HG03439 (cell line): ENCODE measurements at regions not wholly inside any gene's neighbourhood (a gene's known extent, or its start where the extent isn't known, plus 50 kb on each side); places are given as distances from the start of the nearest gene placed in this dataset.

Experiments used
- ATAC-seq: cut with Tn5 transposase; IDR thresholded peaks from one replicate; pipeline ENCODE4 v1.9.1; 2021; ENCODE audit warnings: mild to moderate bottlenecking, moderate library complexity; ENCODE audit not compliant: unreplicated experiment

- ATAC-seq, result no peak
Measured at GRCh38 chr11:115075356-115075755, 397.0 kb downstream of the NXPE2 start.

- no peak for ATAC-seq
Measured at GRCh38 chr11:115077740-115078139, 399.4 kb downstream of the NXPE2 start.

GRCh38 chr11:115078461-115079438, 400.4 kb downstream of the NXPE2 start:
- ATAC-seq, result no peak

- no peak for ATAC-seq
Measured at GRCh38 chr11:115080923-115081680, 402.8 kb downstream of the NXPE2 start.

GRCh38 chr11:115081972-115082371, 403.6 kb downstream of the NXPE2 start:
- ATAC-seq, result no peak

GRCh38 chr11:115083144-115083806, 404.9 kb downstream of the NXPE2 start:
- ATAC-seq, result no peak

- no peak for ATAC-seq
Measured at GRCh38 chr11:115084231-115084630, 405.9 kb downstream of the NXPE2 start.

- no peak for ATAC-seq
Measured at GRCh38 chr11:115085461-115086210, 407.3 kb downstream of the NXPE2 start.

- no peak for ATAC-seq
Measured at GRCh38 chr11:115087791-115088190, 409.5 kb downstream of the NXPE2 start.

- no peak for ATAC-seq
Measured at GRCh38 chr11:115092516-115092915, 411.7 kb downstream of the CADM1 start.

GRCh38 chr11:115097796-115098408, 406.3 kb downstream of the CADM1 start:
- ATAC-seq, result no peak

- ATAC-seq, result no peak
Measured at GRCh38 chr11:115100706-115101105, 403.5 kb downstream of the CADM1 start.

GRCh38 chr11:115103921-115104320, 400.3 kb downstream of the CADM1 start:
- no peak for ATAC-seq

- no peak for ATAC-seq
Measured at GRCh38 chr11:115104851-115105453, 399.3 kb downstream of the CADM1 start.

- no peak for ATAC-seq
Measured at GRCh38 chr11:115111066-115111465, 393.1 kb downstream of the CADM1 start.

- no peak for ATAC-seq
Measured at GRCh38 chr11:115112754-115113153, 391.5 kb downstream of the CADM1 start.

- no peak for ATAC-seq
Measured at GRCh38 chr11:115117956-115118493, 386.2 kb downstream of the CADM1 start.

GRCh38 chr11:115119146-115119545, 385.1 kb downstream of the CADM1 start:
- ATAC-seq, result no peak
